NCI-H526 (cell line): ENCODE measurements at regions not wholly inside any gene's neighbourhood (a gene's known extent, or its start where the extent isn't known, plus 50 kb on each side); places are given as distances from the start of the nearest gene placed in this dataset.
"Not testable (repeated sequence)": the region's sequence is repeated elsewhere in the genome, so short reads cannot be mapped to it uniquely, and the experiment has no call there.

Experiments
- DNase-seq, 2 experiments: peaks; one replicate each; lab custom pipeline; 2025; lab: John Stamatoyannopoulos, UW

DNA sequence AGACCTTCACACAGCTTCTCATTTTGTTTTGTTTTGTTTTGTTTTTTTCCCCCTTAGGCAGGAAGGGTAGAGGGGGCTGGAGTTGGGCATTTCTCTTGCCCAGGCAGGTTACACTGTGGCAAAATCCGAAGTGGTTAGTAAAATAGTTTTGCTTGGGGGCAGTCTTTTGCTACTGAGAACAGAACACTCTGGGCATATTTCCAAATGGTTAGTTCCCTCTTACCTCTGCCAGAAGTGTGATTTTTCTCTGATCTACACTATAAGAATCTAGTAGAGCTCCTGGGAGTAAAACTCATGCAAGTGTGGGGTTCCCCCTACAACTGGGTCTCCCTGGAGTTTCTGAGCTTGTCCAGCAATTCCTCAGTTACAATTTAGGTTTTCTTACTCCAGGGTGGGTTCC lies 61.7 kb downstream of the NPS start:
- DNase-seq = no peak

DNA sequence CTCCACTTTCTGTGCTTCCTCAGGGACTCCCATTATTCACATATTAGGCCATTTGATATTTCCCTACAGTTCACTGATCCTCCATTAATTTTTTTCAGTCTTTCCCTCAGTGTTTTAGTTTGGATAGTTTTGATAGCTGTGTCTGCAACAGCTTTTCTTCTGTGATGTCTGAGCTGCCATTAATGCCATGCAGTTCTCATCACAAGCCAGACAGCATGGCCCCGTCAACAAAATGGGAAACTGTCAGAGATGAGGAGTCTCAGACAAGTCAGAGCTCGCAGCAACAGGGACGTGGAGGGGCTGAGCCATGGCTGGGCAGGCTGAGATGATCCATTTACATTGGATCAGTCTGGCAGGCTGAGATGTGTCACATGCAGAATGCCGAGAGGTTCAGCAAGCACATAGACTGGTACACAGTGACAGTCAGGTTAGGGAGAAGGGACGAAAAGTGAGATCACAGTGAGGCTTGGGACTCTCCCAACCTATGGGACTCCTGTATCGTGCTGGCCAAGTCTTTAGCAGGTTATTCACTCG lies 65.4 kb downstream of the NPS start:
- no peak for DNase-seq

DNA sequence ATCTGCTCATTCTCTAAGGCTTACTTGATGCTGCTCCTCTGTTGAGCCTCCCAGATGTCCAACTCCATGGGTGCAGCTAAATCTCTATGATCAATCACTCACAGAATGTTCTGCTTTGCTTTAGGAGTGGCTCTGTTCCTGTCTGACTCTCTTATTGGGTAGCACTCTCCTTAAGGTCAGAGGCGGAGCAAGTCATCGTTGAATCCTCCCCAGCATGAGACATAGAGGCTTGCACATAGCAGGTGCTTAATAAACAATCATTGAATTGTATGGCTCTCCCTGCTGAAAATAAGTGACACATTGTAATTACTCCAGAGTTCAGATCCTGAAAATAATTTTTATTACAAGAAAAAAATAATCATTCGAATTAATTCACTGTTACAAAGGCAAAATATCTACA lies 69.7 kb downstream of the NPS start:
- no peak for DNase-seq

DNA sequence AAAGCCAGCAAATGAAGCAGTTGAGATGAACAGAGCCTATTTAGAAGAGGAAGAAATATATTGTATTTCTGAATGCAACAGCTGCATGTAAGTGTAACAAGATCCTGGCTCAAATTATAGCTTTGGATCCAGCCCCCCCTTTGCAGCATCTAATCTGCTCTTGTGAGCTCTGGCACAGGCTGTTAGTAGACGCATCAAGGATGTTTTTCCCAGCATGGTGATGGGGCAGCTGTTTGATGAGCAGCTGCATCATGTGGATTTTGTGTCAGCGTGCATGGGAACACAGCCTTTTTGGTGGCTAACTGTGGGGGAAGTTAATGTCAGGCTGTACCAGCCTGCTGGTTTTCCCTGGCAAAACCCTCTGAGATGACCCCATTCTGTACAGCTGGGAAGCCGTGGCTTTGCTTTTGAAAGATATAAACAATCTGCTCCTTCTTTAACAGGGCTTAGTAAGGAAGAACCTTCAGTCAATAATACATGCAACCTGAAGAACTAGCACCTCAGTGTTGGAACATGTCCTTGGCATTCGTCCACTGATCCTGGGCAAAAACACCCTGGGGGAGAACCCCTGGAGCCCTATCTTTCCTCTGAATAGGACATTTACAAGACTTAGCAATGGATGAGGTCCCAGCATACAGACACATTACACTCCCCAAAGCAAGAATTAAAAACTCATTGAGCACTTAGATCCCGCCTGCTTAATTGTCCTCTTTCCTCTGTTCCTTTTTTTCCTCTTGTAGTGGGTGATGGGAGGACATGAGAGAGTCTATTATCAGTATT lies 70.6 kb downstream of the NPS start:
- DNase-seq = no peak

DNA sequence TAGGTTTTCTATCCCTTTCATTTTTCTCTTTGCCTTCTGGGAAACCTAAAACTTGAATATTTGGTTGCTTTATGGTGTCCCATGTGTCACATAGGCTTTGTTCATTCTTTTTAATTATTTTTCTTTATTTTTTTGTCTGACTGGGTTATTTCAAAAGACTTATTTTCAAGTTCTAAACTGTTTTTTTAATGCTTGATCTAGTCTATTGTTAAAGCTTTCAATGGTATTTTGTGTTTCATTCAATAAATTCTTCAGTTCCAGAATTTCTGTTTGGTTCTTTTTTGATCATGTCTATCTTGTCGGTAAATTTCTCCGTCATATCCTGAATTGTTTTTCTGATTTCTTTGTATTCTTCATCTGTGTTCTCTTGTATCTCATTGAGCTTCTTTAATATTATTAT lies 86.8 kb downstream of the NPS start:
- DNase-seq = no peak

DNA sequence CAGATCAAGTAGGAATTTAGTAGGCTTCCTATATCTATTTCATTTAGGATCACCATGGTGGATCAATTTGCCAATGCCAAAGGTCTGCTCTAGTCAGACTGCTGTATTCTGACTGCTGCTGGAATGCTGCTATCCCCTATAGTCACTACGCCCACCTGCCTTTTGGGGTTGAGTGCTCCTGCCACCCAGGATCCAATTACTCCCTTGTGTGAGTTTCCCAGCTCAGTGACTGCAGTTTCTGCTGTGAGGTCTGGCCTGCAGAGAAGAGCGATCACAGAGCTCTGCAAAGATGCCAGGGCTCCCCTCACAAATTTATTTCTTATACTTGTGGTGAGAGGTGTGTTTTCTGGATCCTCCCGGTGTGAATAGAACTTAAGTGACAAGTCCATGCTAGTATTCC lies 88.1 kb upstream of the FOXI2 start:
- DNase-seq = no peak

DNA sequence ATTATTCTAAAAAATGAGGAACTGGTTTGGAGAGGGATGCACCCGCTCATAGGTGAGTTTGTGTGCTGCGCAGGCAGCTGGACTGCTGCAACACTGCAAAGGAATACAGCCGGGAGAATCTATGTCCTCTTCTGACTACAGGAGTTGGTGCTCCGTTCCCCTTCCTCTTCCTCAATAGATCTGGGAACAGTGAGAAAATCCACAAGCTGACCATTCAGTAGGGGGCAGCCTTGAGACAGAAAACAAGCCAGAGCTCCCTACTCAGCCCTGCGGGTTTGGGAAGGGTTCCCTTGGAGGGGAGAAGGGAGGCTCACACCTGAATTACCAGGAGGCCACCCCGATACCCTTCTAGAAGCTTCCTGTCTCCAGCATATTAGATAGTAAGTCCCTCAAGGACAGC lies 87.3 kb upstream of the FOXI2 start:
- DNase-seq = peak in 1 of 2 experiments; percentile 26

DNA sequence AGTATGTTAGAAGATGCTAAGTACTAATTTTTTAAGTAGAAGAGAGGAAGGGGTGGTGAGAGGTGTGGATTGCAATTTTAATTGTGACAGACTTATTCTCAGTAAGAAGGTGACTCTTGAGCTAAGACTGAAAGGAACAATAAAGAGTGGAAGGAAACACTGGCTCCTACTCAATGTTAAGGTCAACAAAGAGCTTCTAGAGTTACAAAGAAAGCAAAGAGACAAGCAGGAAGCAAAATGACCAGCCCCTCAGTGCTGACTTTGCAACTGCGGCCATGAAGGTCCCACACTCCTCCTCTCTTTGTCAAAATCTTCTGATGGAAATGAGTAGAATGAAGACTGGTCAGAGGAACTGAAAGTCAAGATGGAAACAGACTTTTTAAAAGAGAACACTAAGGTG lies 79.9 kb upstream of the FOXI2 start:
- DNase-seq = no peak

DNA sequence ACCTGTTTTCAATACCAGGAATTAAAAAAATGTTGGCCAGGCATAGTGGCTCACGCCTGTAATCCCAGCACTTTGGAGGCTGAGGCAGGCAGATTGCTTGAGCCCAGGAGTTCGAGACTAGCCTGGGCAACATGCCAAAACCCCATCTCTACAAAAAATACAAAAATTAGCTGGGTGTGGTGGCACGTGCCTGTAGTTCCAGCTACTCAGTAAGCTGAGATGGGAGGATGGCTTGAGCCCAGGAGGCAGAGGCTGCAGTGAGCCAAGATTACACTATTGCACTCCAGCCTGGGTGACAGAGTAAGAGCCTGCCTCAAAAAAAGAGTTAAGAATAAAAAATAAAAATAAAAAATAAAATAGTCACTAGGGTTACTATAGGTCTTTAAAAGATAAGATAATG lies 60.6 kb upstream of the FOXI2 start:
- not testable (repeated sequence) for DNase-seq

DNA sequence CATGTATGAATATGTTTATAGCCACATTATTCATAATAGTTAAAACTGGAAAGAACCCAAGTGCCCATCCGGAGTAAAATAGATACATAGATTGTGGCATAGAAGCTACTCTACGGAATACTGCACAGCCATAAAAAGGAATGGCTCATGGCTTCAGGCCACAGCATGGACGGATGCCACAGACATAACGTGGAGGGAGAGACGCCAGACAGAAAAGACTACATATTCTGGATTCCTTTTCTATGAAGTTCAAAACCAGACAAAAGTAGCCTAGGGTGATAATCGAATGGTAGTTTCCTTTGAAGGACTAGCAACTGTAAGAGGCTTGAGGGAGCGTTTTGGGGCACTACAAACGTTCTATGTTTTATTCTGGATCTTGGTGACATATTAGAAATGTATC lies 58.9 kb upstream of the FOXI2 start:
- DNase-seq = no peak

DNA sequence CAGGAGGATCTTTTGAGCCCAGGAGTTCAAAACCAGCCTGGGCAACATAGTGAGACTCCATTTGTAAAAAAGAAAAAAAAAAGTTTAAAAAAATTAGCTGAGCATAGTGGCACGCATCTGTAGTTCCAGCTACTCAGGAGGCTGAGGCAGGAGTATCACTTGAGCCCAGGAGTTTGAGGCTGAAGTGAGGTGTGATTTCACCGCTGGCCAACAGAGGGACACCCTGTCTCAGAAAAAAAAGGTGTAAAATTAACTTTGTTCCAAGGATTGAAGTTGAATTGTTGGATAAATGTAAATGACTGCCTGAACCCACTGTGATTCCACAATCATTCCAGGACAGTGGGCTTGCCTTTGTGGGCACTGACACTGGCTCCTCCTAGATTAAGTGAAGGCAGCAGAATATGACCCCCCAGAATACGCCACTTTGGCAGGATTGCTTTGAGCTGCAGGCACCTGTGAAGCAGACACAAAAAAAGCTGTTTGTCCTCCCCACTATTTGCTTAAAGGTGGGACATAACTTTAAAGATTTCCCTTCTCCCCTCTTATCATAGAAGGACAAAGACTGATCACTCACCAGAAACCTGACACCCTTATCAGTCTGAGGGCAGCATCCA lies 57.2 kb upstream of the FOXI2 start:
- DNase-seq = no peak
